ENCODE measurements at regions not wholly inside any gene's neighbourhood (a gene's known extent, or its start where the extent isn't known, plus 50 kb on each side); places are given as distances from the start of the nearest gene placed in this dataset.

DNA sequence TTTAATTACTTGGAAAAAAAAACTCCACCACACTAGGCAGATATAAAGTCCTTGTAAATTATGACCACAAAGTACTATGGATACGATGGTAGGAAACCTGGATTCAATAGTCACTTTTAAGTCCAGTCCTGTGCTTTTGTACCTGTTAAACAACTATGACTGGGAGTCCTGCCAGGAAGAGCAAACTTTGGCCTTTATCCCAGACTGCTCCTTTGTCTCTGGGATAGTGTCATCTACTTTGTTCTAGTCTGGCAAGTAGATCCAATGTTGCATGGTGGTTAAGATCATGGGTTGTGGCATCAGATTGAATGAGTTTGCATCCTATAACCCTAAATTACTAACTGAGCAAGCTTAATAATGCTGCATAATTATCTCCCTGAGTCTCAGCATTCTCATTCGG lies 175.3 kb upstream of the FGF13 start:
- TF ChIP-seq, protein P1, sequence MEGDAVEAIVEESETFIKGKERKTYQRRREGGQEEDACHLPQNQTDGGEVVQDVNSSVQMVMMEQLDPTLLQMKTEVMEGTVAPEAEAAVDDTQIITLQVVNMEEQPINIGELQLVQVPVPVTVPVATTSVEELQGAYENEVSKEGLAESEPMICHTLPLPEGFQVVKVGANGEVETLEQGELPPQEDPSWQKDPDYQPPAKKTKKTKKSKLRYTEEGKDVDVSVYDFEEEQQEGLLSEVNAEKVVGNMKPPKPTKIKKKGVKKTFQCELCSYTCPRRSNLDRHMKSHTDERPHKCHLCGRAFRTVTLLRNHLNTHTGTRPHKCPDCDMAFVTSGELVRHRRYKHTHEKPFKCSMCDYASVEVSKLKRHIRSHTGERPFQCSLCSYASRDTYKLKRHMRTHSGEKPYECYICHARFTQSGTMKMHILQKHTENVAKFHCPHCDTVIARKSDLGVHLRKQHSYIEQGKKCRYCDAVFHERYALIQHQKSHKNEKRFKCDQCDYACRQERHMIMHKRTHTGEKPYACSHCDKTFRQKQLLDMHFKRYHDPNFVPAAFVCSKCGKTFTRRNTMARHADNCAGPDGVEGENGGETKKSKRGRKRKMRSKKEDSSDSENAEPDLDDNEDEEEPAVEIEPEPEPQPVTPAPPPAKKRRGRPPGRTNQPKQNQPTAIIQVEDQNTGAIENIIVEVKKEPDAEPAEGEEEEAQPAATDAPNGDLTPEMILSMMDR (conservative IDR thresholded peaks at IDR 0.05; ENCODE audit: low read length), result no peak
- no peak for TF ChIP-seq EZH2phosphoT487 (IDR thresholded peaks at IDR 0.05; ENCODE audit: borderline replicate concordance, low read depth, low read length)
